ENCODE measurements at regions not wholly inside any gene's neighbourhood (a gene's known extent, or its start where the extent isn't known, plus 50 kb on each side); places are given as distances from the start of the nearest gene placed in this dataset.

GRCh38 chr9:13715430-13715829, 435.9 kb upstream of the MPDZ start:
- DNase-seq (ENCODE audit: low spot score), result no peak
- Histone ChIP-seq H3K4me1 (ENCODE audit: control insufficient read depth in 4 of 4, insufficient read depth in 4 of 4, low read length in 3 of 4) (peaks cover 0 to 2% (median 0%) of the 10 kb centered on the region in 4 donors), H3K27me3 (ENCODE audit: control insufficient read depth in 4 of 4, insufficient read depth in 4 of 4, low read length in 3 of 4) (peaks cover 0 to 5% (median 0%) of the 10 kb centered on the region in 4 donors), H3K4me3 (ENCODE audit: low read depth in 1 of 3, low read length in 3 of 3) (no peak overlapping the region), H3K9ac (ENCODE audit: low read depth in 1 of 2, low read length in 2 of 2) (no peak overlapping the region), H3K27ac (ENCODE audit: low read depth in 1 of 2, low read length in 2 of 2) (no peak overlapping the region), H3K36me3 (ENCODE audit: control insufficient read depth in 4 of 4, insufficient read depth in 3 of 4, low read depth in 1 of 4, low read length in 3 of 4) (no peaks in the 10 kb centered on the region), H3K9me3 (ENCODE audit: control insufficient read depth in 4 of 4, low read length in 3 of 4) (no peaks in the 10 kb centered on the region)
- WGBS, result 70% methylated on average over 1 of the region's 1 CpG
- TF ChIP-seq RAD21 (IDR thresholded peaks at IDR 0.05) (no peak), MAX (IDR thresholded peaks at IDR 0.05) (no peak), TAF1 (conservative IDR thresholded peaks at IDR 0.05) (no peak), NR2F2 (IDR thresholded peaks at IDR 0.05) (no peak), CTCF (IDR thresholded peaks at IDR 0.05; ENCODE audit: low read depth, low read length, missing input control) (no peak), HNF4A (conservative IDR thresholded peaks at IDR 0.05) (no peak), SP1 (IDR thresholded peaks at IDR 0.05) (no peak), HNF4G (IDR thresholded peaks at IDR 0.05) (no peak), JUND (IDR thresholded peaks at IDR 0.05) (no peak), ATF3 (IDR thresholded peaks at IDR 0.05) (no peak), FOXA2 (IDR thresholded peaks at IDR 0.05) (no peak), ZBTB33 (IDR thresholded peaks at IDR 0.05) (no peak)

- Histone ChIP-seq H3K9me3 (ENCODE audit: control insufficient read depth in 4 of 4, low read length in 3 of 4) (no peaks in the 10 kb centered on the region), H3K9ac (ENCODE audit: low read depth in 1 of 2, low read length in 2 of 2) (no peak overlapping the region), H3K27ac (ENCODE audit: low read depth in 1 of 2, low read length in 2 of 2) (no peak overlapping the region), H3K4me1 (ENCODE audit: control insufficient read depth in 4 of 4, insufficient read depth in 4 of 4, low read length in 3 of 4) (no peaks in the 10 kb centered on the region), H3K27me3 (ENCODE audit: control insufficient read depth in 4 of 4, insufficient read depth in 4 of 4, low read length in 3 of 4) (no peaks in the 10 kb centered on the region), H3K36me3 (ENCODE audit: control insufficient read depth in 4 of 4, insufficient read depth in 3 of 4, low read depth in 1 of 4, low read length in 3 of 4) (no peaks in the 10 kb centered on the region), H3K4me3 (ENCODE audit: low read depth in 1 of 3, low read length in 3 of 3) (no peak overlapping the region)
- no peak for DNase-seq (ENCODE audit: low spot score)
- 63% methylated on average over 4 of the region's 4 CpGs for WGBS
- TF ChIP-seq RXRA (IDR thresholded peaks at IDR 0.05), result peak in 1 of 2 donors; percentile 13
- no peak for TF ChIP-seq ATF3 (IDR thresholded peaks at IDR 0.05)
- no peak for TF ChIP-seq HNF4G (IDR thresholded peaks at IDR 0.05)
- TF ChIP-seq NR2F2 (IDR thresholded peaks at IDR 0.05), result peak; percentile 55
Observed at GRCh38 chr9:13707612-13708576, 428.4 kb upstream of the MPDZ start.
